ENCODE measurements at regions not wholly inside any gene's neighbourhood (a gene's known extent, or its start where the extent isn't known, plus 50 kb on each side); places are given as distances from the start of the nearest gene placed in this dataset.

- no peak for TF ChIP-seq POLR2A (IDR thresholded peaks at IDR 0.05; ENCODE audit: low read depth, low read length)
- TF ChIP-seq TAF1 (IDR thresholded peaks at IDR 0.05; ENCODE audit: low read depth, low read length): no peak
These were observed 102.0 kb upstream of the CHODL start for GRCh38 chr21:18142655-18143054.

All from GM12891 (cell line).